DMS53 treated with DMSO at 0.1 percent for 48 hours (cell line): ENCODE measurements at regions not wholly inside any gene's neighbourhood (a gene's known extent, or its start where the extent isn't known, plus 50 kb on each side); places are given as distances from the start of the nearest gene placed in this dataset.

Experiments used
- DNase-seq: peaks from one replicate; lab custom pipeline; 2025; ENCODE audit not compliant: unreplicated experiment; lab: John Stamatoyannopoulos, UW

DNA sequence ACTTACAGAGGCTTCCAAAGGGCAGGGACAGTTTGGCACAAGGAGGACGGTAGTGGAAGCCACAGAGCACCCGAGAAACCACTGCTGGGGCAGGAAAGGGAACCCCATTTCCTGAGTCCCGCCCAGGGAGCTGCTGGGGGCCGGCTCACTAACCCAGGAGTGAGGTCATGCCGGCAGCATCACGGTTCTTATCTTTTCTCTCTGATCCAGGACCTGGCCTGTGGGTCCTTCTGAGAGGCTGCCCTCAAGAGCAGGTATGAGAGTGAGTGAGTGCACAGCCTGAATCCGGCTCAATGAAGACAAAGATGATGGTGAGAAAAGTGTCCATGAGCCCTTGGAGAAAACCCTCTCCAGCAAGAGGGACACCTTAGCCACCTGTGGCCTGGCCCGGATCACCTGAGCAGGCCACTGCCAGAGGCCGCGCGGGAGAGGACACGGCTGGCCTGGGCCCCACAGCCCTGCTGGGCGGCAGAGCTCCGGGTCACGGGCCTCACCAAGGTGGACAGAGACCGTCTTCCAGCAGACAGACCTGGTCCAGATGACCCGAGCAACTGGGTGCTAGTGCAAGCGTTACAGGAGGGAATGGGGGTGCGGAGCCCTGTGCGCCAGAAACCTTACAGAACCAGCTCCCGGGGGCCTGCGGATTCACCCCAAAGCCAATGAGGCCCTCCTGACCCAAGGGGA is 94.9 kb downstream of the RIPK4 start:
- DNase-seq, result no peak

DNA sequence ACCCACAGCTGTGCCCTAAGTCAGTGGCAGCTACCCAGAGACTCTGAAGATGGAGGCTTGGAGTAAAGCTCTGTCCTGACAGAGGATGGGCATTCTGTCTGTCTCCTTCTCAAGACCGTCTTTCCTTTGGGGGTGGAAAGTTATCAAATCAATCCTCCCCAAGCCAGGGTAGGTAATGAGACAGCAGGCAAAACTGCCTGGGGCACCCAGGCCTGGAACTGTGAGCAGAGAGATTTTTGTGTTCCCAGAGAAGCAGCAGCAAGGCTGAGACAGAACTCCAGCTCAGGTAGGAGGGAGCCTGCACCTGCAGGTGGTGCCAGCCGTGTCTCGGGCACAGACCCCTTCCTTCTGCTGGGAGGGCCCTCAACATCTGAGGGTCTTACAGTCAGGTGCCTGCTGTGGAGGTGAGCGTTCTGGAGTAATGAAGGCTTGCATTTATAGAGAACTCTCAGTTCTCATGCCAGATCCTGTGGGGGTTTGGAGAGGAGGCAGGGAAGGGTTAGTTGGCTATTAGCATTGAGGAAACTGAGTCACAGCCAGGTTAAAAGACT is 95.6 kb downstream of the RIPK4 start:
- DNase-seq, result no peak

DNA sequence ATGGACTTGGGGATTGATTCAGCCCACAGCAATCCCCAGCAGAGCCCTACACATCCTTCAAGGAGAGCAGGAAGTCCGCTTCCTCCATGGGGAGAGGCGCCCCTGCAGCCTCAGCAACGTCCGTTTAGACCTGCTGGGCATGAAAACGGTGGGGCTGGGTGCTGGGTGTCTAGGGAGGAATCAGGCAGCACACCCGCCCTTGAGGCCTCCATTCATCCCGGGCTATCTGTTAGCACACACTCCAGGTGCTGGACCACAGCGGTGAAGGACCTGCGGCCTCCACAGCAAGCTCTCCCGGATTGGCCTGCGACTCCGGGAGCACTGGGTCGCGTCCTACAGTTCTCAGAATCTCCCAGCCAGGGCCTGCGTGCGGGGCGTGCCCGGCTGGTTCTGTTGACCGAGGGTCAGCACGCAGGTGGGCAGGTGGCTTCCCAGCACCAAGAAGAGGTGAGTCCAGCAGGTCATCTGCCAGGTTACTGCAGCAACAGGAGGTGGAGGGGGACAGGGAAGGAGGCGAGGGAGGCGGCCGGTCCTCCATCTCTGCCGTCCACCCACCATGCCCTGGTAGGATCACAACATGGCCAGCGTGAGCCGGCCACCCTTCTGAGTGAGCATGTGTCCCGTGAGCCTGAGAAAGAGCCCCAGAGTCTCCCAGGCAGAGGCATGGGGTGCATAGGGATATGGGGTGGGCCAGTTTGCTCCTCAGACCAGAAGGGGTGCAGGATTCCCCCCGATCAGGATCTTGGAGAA is 96.6 kb downstream of the RIPK4 start:
- DNase-seq, result no peak

- no peak for DNase-seq
Measured at GRCh38 chr21:41669533-41669830, 97.4 kb downstream of the RIPK4 start.

DNA sequence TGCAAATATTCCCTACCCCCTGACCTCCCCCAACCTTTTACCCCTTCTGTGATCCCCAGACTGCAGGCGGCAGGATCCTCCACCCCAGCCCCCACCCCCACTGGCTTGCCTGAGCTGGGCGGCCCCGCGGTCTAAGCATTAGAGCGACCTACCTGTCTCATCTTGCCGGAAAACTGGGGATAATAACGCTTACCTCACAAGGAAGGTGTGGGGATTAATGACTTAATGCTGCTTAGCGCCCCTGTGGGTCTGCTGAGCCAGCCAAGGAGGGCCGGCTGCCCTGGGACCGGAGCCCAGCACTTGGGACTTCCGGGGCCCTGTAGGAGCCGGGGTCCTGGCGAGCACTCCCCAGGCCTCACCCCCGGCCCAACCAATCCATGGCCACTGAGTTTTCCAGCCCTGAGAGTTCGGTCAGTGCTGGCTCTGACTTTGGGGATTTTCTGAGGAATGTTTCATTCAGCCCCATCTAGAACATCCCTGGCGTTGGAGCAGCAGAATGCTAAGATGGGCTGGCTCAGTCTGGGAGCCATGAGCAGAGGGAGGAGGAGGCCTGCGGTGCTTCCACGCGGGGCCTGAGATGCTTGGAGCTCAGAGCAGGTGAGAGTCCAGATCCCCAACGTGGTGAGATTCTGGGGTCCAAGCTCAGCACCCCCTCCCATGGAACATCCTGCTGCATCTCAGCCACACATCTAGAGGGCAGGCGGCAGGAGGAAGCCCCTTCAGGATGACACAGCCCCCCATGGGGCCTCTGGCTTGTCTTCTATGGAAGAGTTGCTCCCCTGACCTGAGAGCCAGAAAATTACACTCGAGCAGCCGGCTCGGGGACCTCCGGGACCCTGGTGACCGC is 97.9 kb downstream of the RIPK4 start:
- DNase-seq, result no peak

DNA sequence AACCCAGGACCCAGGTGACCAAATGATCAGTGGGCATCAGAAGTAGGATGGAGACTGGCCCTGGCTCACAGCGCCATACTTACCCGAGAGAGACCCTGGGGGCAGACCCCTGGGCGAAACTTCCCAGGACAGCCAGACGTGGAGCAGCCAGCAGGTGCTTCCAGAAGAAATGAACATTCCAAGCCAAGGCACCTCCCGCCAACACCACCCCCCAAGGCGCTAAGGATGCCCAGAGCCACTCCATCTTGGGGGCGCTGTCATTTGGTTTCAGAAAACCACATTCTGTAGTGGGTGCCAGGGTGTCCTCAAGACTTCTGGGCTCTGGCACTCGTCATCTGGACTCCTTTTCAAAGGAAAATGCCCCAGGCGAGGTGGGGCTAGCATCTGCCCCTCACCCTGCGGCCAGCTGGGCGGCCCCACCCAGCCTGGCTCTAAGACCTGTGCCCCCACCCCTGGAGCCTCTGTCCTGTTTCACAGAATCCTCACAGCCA is 98.8 kb downstream of the RIPK4 start:
- no peak for DNase-seq

DNA sequence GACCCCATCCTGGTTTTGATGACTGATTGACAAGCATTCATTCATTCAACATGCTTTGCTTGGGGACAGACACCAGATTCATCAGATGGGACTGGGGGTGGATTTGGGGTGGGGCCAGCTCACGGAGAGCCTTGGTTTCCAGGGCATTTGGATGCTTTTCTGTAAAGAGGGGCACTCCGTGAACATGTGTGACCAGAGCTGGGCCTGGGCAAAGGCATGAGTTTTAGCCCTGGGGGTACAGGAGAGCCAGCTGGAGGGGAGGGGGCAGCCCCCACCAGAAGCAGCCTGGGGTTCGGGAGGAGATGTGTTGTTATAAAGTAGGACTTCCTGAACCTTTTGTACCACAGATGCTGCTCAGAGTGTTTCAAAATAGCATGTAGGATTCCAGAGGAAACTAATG is 99.7 kb downstream of the RIPK4 start:
- no peak for DNase-seq

GRCh38 chr21:41666641-41667081 is 100.2 kb downstream of the RIPK4 start:
- DNase-seq, result no peak

GRCh38 chr21:41665766-41666595 is 100.9 kb downstream of the RIPK4 start:
- no peak for DNase-seq

- DNase-seq, result no peak
Measured at GRCh38 chr21:41664881-41665765, 101.7 kb downstream of the RIPK4 start.

GRCh38 chr21:41663805-41664788 is 102.8 kb downstream of the RIPK4 start:
- DNase-seq, result peak; percentile 30

GRCh38 chr21:41662761-41663160 is 104.1 kb downstream of the RIPK4 start:
- DNase-seq, result no peak

DNA sequence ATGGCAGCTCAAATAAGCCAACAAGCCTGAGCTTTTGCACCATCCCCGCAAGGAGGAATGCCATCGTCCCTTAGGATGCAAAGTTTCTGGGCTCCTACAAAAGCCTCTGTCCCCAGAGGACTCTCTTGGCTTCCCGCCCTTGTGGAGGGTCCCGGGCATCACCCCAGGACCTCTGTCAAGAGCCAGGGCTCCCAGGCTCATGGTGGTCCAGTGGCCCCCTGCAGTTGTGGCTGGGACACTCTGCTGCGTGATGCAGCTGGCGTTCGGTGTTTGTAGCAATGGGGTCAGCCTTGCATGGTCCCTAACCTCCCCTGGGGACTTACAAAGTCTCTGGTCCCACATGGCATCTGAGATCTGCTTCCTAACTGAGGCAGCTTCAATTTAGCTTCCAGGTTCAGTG is 104.7 kb downstream of the RIPK4 start:
- no peak for DNase-seq

DNA sequence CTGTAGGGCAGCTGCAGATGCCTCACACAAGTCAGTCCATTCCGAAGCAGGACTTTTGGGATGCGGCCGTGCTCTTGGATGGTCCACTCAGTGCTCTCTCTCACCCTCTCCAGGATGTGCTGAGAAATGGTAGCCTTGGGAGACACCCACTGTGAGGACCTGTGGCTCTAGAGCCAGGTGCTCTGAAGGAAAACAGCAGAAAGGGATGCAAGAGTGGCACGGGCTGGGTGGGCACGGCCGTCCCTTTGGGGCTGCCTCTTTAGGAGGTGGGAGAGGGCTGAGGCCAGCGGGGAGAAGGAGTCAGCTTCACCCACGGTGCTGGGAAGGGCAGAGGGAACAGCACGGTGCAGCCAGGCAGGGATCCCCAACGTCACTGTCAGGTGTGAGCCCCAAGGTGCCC is 106.1 kb downstream of the RIPK4 start:
- no peak for DNase-seq

GRCh38 chr21:41659791-41660560 is 106.9 kb downstream of the RIPK4 start:
- DNase-seq, result no peak

DNA sequence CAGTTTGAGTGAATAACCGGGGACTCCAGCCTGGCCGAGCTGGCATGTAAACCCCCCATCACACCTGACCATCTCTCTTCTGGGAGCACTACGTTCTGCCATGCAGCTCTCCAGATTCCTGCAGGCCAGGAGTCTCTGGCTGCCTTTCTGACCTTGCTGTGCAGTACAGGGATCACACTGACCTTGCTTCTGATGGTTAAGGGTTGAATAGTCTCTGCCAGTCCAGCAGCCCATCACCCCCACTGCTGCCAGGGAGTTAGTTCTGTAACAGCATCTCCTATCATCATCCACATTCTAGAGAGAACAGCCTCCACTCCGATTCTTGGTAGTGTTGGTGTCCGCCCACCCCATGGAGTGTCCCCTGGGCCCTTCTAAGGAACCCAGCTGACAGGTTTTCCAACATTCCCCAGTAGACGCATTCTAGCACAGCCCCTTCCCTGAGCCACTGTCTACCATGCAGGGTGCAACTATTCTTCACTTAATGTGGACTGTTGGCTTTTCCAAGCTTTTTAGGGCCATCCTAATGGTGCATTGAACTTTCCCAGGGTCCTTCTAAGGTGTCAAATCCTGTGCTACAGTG is 109.8 kb downstream of the RIPK4 start:
- no peak for DNase-seq

DNA sequence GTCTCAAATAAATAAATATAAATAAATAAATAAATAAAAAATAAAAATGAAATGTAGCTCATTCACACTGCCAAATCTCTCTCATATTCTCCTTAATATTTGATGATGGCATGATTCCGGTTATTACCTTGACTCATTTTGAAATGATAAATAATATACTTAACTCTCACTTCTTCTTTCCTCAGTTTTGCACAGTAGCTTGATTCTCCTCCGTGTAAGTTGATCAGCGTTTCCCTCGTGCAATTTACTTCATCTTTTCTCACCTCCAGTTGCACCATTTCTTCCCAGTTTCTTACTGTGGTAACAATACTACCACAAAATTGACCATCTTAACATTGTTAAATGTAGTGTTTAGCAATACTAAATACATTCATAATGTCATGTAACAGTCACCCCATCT is 111.6 kb downstream of the RIPK4 start:
- DNase-seq, result no peak
